SU-DHL-6 (cell line): ENCODE measurements at regions not wholly inside any gene's neighbourhood (a gene's known extent, or its start where the extent isn't known, plus 50 kb on each side); places are given as distances from the start of the nearest gene placed in this dataset.

ENCODE experiments used
- EZH2phosphoT487 ChIP-seq: fragments of 200-600 bp; sonication (generic), shearing (Covaris generic); conservative IDR thresholded peaks from 2 replicates; pipeline ENCODE4 v1.6.1; 2018; ENCODE audit warnings: mild to moderate bottlenecking, antibody characterized with exemption, low read length, moderate library complexity, mixed read lengths
- TF ChIP-seq, protein P1 (sequence below): fragments of 200-600 bp; sonication (generic); IDR thresholded peaks from one replicate; pipeline ENCODE4 v1.5.1; 2017; ENCODE audit warnings: antibody characterized with exemption, mild to moderate bottlenecking, low read length, moderate library complexity; ENCODE audit not compliant: insufficient read depth, poor library complexity, severe bottlenecking

DNA sequence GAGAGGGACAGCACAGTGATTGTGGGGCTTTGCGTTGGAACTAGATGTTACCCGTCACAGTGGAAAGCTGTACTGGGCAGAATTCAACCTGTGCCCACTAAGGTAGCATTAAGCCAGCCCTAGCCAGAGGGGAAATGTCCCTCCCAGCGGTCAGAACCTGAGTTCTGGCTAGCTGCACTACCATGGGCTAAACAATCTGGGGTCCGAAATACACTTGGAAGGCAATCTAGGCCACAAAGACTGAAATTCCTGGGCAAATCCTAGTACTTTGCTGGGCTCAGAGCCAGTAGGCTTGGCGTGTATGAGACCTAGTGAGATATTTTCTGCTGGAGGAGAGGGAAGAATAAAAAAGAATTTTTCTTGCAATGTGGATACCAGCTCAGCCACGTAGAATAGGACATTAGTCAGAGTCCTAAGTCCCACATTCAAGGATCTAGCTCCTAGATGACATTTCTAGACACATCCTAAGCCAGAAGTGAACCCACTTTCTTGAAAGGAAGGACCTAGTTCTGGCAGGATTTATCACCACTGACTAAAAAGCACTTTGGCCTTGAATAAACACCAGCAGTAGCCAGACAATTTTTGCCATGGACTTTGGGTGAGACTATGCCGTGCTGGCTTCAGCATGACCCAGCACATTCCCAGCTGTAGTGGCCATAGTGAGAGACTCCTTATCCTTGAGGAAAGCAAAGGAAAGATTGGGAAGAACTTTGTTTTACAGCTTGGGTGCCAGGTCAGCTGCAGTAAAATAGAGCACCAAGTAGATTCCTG is 618.0 kb downstream of the BRINP1 start:
- TF ChIP-seq, protein P1, sequence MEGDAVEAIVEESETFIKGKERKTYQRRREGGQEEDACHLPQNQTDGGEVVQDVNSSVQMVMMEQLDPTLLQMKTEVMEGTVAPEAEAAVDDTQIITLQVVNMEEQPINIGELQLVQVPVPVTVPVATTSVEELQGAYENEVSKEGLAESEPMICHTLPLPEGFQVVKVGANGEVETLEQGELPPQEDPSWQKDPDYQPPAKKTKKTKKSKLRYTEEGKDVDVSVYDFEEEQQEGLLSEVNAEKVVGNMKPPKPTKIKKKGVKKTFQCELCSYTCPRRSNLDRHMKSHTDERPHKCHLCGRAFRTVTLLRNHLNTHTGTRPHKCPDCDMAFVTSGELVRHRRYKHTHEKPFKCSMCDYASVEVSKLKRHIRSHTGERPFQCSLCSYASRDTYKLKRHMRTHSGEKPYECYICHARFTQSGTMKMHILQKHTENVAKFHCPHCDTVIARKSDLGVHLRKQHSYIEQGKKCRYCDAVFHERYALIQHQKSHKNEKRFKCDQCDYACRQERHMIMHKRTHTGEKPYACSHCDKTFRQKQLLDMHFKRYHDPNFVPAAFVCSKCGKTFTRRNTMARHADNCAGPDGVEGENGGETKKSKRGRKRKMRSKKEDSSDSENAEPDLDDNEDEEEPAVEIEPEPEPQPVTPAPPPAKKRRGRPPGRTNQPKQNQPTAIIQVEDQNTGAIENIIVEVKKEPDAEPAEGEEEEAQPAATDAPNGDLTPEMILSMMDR: no peak
- no peak for TF ChIP-seq EZH2phosphoT487
